ENCODE measurements at regions not wholly inside any gene's neighbourhood (a gene's known extent, or its start where the extent isn't known, plus 50 kb on each side); places are given as distances from the start of the nearest gene placed in this dataset.

GRCh38 chr13:31060655-31061054 is 101.0 kb downstream of the HSPH1 start (continued):
- TF ChIP-seq FOXA3 (CRISPR knock-in tag; conservative IDR thresholded peaks at IDR 0.05 in 1 of 2, IDR thresholded peaks at IDR 0.05 in 1 of 2): no peak
- no peak for TF ChIP-seq DNMT1 (IDR thresholded peaks at IDR 0.05)
- no peak for TF ChIP-seq NELFE (IDR thresholded peaks at IDR 0.05; ENCODE audit: insufficient read depth, insufficient read length)
- no peak for TF ChIP-seq CTCF (IDR thresholded peaks at IDR 0.05 in 2 of 3, conservative IDR thresholded peaks at IDR 0.05 in 1 of 3; ENCODE audit: insufficient read depth in 2 of 3, low read depth in 1 of 3, low read length in 3 of 3)
- no peak for TF ChIP-seq DEAF1 (CRISPR knock-in tag; IDR thresholded peaks at IDR 0.05)

- Histone ChIP-seq H3K27ac (ENCODE audit: extremely low read depth, low read depth, low read length) (no peak overlapping the region), H4K20me1 (replicated peaks; ENCODE audit: control insufficient read depth, insufficient read depth, low read length) (no peaks in the 10 kb centered on the region), H3K4me2 (ENCODE audit: insufficient read depth, low read length) (no peak overlapping the region), H2AFZ (ENCODE audit: low read depth, low read length) (no peak overlapping the region), H3K79me2 (ENCODE audit: control insufficient read depth, insufficient read depth, low read length) (no peaks in the 10 kb centered on the region), H3K36me3 (ENCODE audit: control insufficient read depth, insufficient read depth, low read length) (no peaks in the 10 kb centered on the region), H3K4me1 (replicated peaks in 1 of 2; ENCODE audit: control insufficient read depth in 2 of 2, insufficient read depth in 2 of 2, low read length in 2 of 2) (no peaks in the 10 kb centered on the region), H3K9me1 (ENCODE audit: control insufficient read depth, insufficient read depth, low read length) (no peaks in the 10 kb centered on the region), H3K9me3 (replicated peaks; ENCODE audit: control insufficient read depth, insufficient read depth, low read depth, low read length) (no peaks in the 10 kb centered on the region), H3K4me3 (no peak overlapping the region), H3K9ac (ENCODE audit: insufficient read depth in 1 of 2, low read depth in 2 of 2, low read length in 2 of 2) (no peak overlapping the region), H3K27me3 (ENCODE audit: control insufficient read depth in 2 of 2, insufficient read depth in 2 of 2, low read length in 2 of 2) (no peaks in the 10 kb centered on the region; a peak in 1 of 5 replicates)
- ATAC-seq (no peak), FAIRE-seq (no peak), DNase-seq (ENCODE audit: extremely low read depth in 1 of 4, low spot score in 3 of 4) (no peak)
- in situ Hi-C loops (cut with MboI): no loop called here
- no TSS peak for BruUV-seq (replicated peaks)
- WGBS (ENCODE audit: insufficient coverage, low coverage, missing lambda C conversion rate): 0% methylated on average over 3 of the region's 3 CpGs
- CTCF ChIA-PET (ENCODE audit: low intra/inter-chr PET ratio): no interaction called here
- intact Hi-C loops (cut with micrococcal nuclease): no loop called here
- POLR2A ChIA-PET: no interaction called here
- TF ChIP-seq ZNF175 (CRISPR knock-in tag; IDR thresholded peaks at IDR 0.05; ENCODE audit: low read depth): no peak
- no peak for TF ChIP-seq ARID4B (CRISPR knock-in tag; IDR thresholded peaks at IDR 0.05)
- TF ChIP-seq CBX5 (IDR thresholded peaks at IDR 0.05; ENCODE audit: borderline replicate concordance, low read depth): no peak
- TF ChIP-seq PCBP1 (IDR thresholded peaks at IDR 0.05; ENCODE audit: low read depth, low read length, poor library complexity, severe bottlenecking): no peak
- TF ChIP-seq SRSF1 (IDR thresholded peaks at IDR 0.05; ENCODE audit: low read depth, low read length): no peak
- no peak for TF ChIP-seq SMAD4 (CRISPR knock-in tag; conservative IDR thresholded peaks at IDR 0.05)
- TF ChIP-seq ZNF655 (CRISPR knock-in tag; IDR thresholded peaks at IDR 0.05): no peak
Measured at GRCh38 chr13:31060220-31060619, 101.5 kb downstream of the HSPH1 start.

Data from K562 (cell line).